ENCODE measurements at regions not wholly inside any gene's neighbourhood (a gene's known extent, or its start where the extent isn't known, plus 50 kb on each side); places are given as distances from the start of the nearest gene placed in this dataset.

GRCh38 chr3:106906074-106906473 is 471.2 kb upstream of the CCDC54 start:
- TF ChIP-seq CTCF (IDR thresholded peaks at IDR 0.05) (no peak), POLR2A (IDR thresholded peaks at IDR 0.05) (no peak)

All from transverse colon (tissue), 3 donors.